Aorta (tissue), 5 donors: ENCODE measurements at regions not wholly inside any gene's neighbourhood (a gene's known extent, or its start where the extent isn't known, plus 50 kb on each side); places are given as distances from the start of the nearest gene placed in this dataset.
A peak's percentile ranks its signal among the peaks of the same experiment; 100 is the strongest.

Source experiments
- ATAC-seq: fragments of 200-7000 bp; cut with Tn5 transposase; one replicate; pipeline ENCODE4 v1.9.1; 2022; ENCODE audit warnings: moderate library complexity; ENCODE audit not compliant: low FRiP score
- DNase-seq, 2 donors: peaks; one replicate each; pipeline ENCODE4 v3.0.0-alpha.2; 2020
- H3K27ac ChIP-seq, 2 donors: one replicate each; pipeline ENCODE4 v1.5.1; 2013; ENCODE audit warnings: low read length in 2 of 2, mild to moderate bottlenecking in 2 of 2, moderate library complexity in 2 of 2, control low read depth in 1 of 2, inconsistent platforms in 1 of 2, low read depth in 1 of 2
- H3K27me3 ChIP-seq, 2 donors: one replicate each; pipeline ENCODE4 v1.6.1; 2013; ENCODE audit warnings: control low read depth in 1 of 2, low read length in 1 of 2, mild to moderate bottlenecking in 1 of 2, moderate library complexity in 1 of 2; ENCODE audit not compliant: insufficient read depth in 2 of 2, control insufficient read depth in 1 of 2
- H3K36me3 ChIP-seq, 2 donors: one replicate each; pipeline ENCODE4 v1.6.1; 2013; ENCODE audit warnings: control low read depth in 1 of 2, low read length in 1 of 2, mild to moderate bottlenecking in 1 of 2; ENCODE audit not compliant: insufficient read depth in 2 of 2, control insufficient read depth in 1 of 2
- H3K4me1 ChIP-seq, 2 donors: one replicate each; pipeline ENCODE4 v1.6.1; 2013; ENCODE audit warnings: low read length in 2 of 2, control low read depth in 1 of 2, mild to moderate bottlenecking in 1 of 2, moderate library complexity in 1 of 2; ENCODE audit not compliant: insufficient read depth in 2 of 2, control insufficient read depth in 1 of 2
- H3K4me3 ChIP-seq, 2 donors: one replicate each; pipeline ENCODE4 v1.5.1; 2013; ENCODE audit warnings: low read length in 2 of 2, control low read depth in 1 of 2, mild to moderate bottlenecking in 1 of 2
- H3K9me3 ChIP-seq: one replicate; pipeline ENCODE4 v1.6.1; 2013; ENCODE audit warnings: mild to moderate bottlenecking, low read length; ENCODE audit not compliant: control insufficient read depth
- WGBS, 2 donors: extraction: QIAGEN DNeasy Blood & Tissue Kit; methylation state at CpG; one replicate each; pipeline ENCODE4 v1.1.7; 2013; 5-methylcytosine and 5-hydroxymethylcytosine counted together
- intact Hi-C, 2 donors: fragments of 100-400 bp; cut with DNase I; formaldehyde crosslinking; loops; one replicate each; pipeline versions ENCODE4 v1.14.2 to v1.15.0; 2022
- donor health status: healthy with polysubstance abuse.
- donor health status: Bipolar disorder and iron deficiency.
- donor health status: DM: no; HTN: no; CAD: no.
- donor health status: DM: no; HTN: no; CAD: no.
- donor health status: DM: yes; HTN: yes; CAD: no.

DNA sequence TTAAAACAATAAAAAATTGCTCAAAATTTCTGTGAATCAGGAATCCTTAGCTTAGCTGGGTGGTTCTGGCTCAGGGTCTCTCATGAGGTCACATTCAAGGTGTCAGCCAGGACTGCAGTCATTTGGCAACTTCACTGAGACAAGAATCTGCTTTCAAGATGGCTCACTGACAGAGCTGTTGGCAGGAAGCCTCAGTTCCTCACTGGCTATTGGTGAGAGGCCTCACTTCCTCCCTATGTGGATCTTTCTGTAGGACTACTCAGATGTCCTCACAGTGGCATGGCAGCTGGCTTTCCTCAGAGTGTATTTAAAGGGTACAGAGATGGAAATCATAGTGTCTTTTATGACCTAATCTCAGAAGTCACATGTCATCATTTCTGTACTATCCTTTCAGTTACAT, 785.7 kb downstream of the ADGRL2 start:
- ATAC-seq (peak; percentile 50), DNase-seq (peak in 1 of 2 donors; percentile 62)
- Histone ChIP-seq H3K27ac (no peak overlapping the region), H3K9me3 (no peaks in the 10 kb centered on the region), H3K4me3 (no peak overlapping the region), H3K36me3 (no peaks in the 10 kb centered on the region), H3K27me3 (no peaks in the 10 kb centered on the region), H3K4me1 (peaks cover 0 to 11% of the 10 kb centered on the region in 2 donors)
- intact Hi-C loops: no loop called here

DNA sequence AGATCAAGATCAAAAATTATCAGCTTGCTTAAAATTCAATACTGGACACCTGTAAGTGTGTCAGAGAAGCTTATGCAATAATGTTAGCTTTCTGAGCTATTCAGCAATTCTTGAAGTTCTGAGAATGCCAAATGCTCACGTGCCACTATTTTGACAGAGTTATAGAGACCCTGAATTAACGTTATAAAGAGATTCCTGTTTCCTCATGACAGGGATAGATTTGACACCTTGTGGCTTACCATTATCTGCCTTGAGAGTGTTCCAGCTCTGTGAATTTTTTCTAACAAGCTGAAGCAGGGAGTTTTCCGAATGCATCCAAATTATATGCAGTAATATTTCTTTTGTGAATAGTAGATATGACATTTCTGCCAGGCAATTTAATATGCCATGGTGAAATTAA, 781.6 kb downstream of the ADGRL2 start:
- 49 to 50% methylated on average over 3 of the region's 3 CpGs for WGBS, 2 donors
- DNase-seq (no peak), ATAC-seq (no peak)
- intact Hi-C loops: no loop called here
- no peak overlapping the region for H3K4me3 ChIP-seq
- no peaks in the 10 kb centered on the region for H3K9me3 ChIP-seq
- H3K27ac ChIP-seq: no peak overlapping the region
- H3K4me1 ChIP-seq: peaks cover 0 to 2% of the 10 kb centered on the region in 2 donors
- H3K27me3 ChIP-seq: no peaks in the 10 kb centered on the region
- no peaks in the 10 kb centered on the region for H3K36me3 ChIP-seq

DNA sequence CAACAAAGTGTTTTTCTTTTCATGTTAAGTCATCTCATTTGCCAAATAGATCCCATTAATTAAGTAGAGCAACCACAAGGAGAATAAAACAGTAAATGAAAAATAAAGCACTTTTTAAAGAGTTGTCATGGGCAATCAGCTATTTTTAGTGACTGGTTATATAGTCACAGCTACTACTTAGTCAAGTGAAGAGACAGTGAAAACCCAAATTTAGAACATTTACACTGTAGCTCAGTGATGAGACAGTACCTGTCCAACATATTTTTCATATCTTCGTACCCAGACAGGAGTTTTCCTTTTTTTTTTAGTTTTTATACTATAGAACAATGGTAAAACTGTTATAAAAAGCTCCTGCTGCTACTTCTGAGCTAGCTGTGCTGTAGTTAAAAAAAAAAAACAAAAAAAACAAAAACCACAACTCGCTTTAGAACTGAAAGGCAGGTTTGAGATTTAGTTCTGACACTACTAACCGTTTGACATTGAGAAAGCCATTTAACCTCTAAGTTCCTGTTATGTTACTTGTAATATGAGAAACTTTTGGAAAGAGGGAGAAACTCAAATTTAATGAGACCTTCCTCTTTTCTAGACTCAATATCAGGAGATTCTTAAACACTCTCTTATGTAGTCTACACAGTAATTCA, 777.5 kb downstream of the ADGRL2 start:
- DNase-seq: no peak
- no peaks in the 10 kb centered on the region for H3K27me3 ChIP-seq
- 15% methylated on average over 3 of the region's 3 CpGs for whole genome bisulfite sequencing, 2 donors
- H3K9me3 ChIP-seq: no peaks in the 10 kb centered on the region
- intact Hi-C loops: no loop called here
- no peak overlapping the region for H3K4me3 ChIP-seq
- no peak for ATAC-seq
- no peaks in the 10 kb centered on the region for H3K36me3 ChIP-seq
- H3K27ac ChIP-seq: no peak overlapping the region
- no peaks in the 10 kb centered on the region for H3K4me1 ChIP-seq

DNA sequence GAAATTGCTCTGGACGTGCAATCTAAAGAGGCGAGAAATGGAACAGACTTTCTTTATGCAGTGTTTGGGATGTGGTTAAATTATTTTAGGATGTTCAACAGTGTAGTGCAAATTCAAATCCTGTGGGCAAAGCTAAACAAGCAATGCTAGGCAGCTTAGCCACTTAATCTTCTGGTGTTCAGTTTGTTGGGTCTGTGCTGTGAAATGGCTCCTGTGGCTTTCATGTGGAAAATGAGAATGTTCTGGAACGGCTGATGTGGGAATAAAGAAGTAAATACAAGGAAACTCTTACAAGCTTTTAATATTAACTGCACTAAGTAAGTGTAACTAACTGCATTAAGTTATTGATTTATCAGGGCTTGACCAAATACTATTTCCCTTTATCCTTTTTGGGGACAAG, 766.6 kb downstream of the ADGRL2 start:
- no peaks in the 10 kb centered on the region for H3K27me3 ChIP-seq
- WGBS, 2 donors: 80 to 85% methylated on average over 3 of the region's 3 CpGs
- ATAC-seq (no peak), DNase-seq (no peak)
- no peaks in the 10 kb centered on the region for H3K36me3 ChIP-seq
- intact Hi-C loops: no loop called here
- no peaks in the 10 kb centered on the region for H3K9me3 ChIP-seq
- peaks cover 0 to 7% of the 10 kb centered on the region in 2 donors for H3K4me1 ChIP-seq
- H3K27ac ChIP-seq: no peak overlapping the region
- H3K4me3 ChIP-seq: no peak overlapping the region

DNA sequence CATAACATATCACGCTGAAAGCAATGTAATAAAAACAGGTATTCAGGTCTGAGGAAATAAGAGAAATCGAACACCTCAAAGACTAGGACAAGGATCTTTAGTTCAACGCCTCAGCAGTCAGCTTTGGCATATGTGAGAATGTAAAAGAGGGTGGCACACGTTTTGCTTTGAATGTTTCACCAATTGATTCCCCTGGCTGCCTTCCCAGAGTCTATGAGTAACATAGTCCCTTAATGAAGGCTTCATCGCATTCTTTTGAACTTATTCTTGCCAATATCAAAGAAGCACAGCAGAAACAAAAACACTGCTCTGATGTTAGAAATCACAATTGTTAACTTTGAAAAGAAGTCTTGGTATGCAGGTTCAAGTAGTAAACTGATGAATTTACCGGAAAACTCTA, 764.8 kb downstream of the ADGRL2 start:
- 5 to 12% methylated on average over 6 of the region's 6 CpGs for WGBS, 2 donors
- Histone ChIP-seq H3K36me3 (no peaks in the 10 kb centered on the region), H3K4me1 (peaks cover 0 to 7% of the 10 kb centered on the region in 2 donors), H3K27ac (no peak overlapping the region), H3K4me3 (no peak overlapping the region), H3K9me3 (no peaks in the 10 kb centered on the region), H3K27me3 (no peaks in the 10 kb centered on the region)
- DNase-seq: no peak
- no peak for ATAC-seq
- intact Hi-C loops: no loop called here

DNA sequence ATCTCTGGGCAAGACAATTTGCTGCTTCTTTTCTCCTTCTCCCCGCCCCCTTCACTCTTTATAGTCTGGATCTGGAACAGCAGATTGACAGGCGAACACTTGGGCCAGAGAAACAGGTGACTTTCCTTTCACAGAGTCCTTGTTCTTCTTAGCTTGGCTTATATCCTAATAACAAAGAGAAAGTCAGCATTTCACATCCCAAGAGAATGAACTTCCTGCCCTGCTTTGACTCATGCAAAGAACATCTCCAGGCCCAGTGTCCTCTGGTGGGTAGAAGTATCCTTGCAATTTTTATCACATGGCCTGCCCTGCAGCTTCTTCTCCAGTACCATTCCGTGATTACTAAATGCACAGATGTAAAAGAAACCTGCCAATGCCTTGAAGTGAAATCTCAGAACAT, 764.4 kb downstream of the ADGRL2 start:
- no peak overlapping the region for H3K4me3 ChIP-seq
- ATAC-seq (peak; percentile 54), DNase-seq (no peak)
- 14 to 31% methylated on average over 3 of the region's 3 CpGs for WGBS, 2 donors
- no peak overlapping the region for H3K27ac ChIP-seq
- no peaks in the 10 kb centered on the region for H3K9me3 ChIP-seq
- H3K27me3 ChIP-seq: no peaks in the 10 kb centered on the region
- peaks cover 0 to 7% of the 10 kb centered on the region in 2 donors for H3K4me1 ChIP-seq
- intact Hi-C loops: no loop called here
- H3K36me3 ChIP-seq: no peaks in the 10 kb centered on the region

DNA sequence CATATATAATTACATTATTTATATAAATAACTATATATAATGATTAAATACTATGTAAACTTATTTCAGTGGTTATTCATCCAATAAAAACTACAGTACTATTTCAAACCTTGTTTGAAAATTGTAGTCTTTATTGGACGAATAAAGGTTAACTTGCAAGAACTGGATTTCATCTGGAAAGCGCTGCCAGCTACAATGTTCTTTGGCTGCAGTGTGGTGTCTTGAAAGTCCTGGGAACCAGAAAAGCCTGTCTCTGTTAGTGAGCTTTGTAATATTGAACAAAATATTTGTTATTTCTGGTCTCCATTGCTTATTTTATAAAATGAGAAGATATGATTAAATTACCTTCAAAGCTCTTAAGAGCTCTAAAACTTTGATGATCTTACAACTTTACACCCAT, 763.6 kb downstream of the ADGRL2 start:
- Histone ChIP-seq H3K4me3 (no peak overlapping the region), H3K36me3 (no peaks in the 10 kb centered on the region), H3K27me3 (no peaks in the 10 kb centered on the region), H3K27ac (no peak overlapping the region), H3K4me1 (peaks cover 0 to 7% of the 10 kb centered on the region in 2 donors), H3K9me3 (no peaks in the 10 kb centered on the region)
- WGBS, 2 donors: 8 to 11% methylated on average over 2 of the region's 2 CpGs
- DNase-seq: no peak
- intact Hi-C loops: no loop called here
- ATAC-seq: no peak

DNA sequence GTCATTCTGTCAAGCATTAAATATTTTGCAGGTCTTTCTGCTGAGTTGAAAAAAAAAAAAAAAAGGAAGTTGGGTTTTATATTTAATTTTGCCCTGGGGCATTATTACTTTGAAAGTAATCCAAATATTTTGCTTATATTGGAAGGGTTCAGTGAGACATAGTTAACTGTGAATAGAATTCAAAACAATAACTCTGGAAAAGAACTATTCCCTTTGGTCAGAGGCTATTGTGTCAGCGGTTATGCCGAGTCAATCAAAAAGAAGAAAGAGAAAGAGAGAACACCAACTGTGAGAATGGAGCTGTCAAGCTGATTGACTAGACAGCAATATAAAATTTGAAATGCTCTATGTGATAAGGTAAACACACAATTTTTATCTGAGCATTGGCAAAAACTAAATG, 761.7 kb downstream of the ADGRL2 start:
- H3K27me3 ChIP-seq: no peaks in the 10 kb centered on the region
- H3K4me1 ChIP-seq: peaks cover 0 to 7% of the 10 kb centered on the region in 2 donors
- no peak for ATAC-seq
- H3K9me3 ChIP-seq: no peaks in the 10 kb centered on the region
- no peaks in the 10 kb centered on the region for H3K36me3 ChIP-seq
- 1 to 2% methylated on average over 2 of the region's 2 CpGs for WGBS, 2 donors
- H3K4me3 ChIP-seq: no peak overlapping the region
- no peak for DNase-seq
- no peak overlapping the region for H3K27ac ChIP-seq
- intact Hi-C loops: no loop called here

DNA sequence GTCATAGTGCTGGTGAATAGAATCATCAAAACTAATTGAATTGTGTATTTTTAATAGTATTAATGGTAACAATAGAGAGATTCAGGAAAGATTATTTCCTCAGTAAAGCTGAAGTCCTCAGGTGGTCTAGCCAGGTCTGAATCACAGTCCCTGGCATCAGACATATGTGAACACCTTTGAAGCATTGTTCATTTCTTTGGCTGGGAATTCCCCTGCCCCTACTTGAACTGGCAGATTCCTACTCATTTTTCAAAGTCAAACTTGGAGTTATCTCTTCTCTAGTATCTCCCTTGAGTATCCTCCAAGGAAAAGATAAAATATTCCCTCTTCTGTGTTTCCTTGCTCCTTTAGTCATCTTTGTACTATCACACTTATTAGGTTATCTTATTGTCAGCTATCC, 759.8 kb downstream of the ADGRL2 start:
- DNase-seq: no peak
- no peak overlapping the region for H3K4me3 ChIP-seq

More for the DNA sequence above, 759.8 kb downstream of the ADGRL2 start:
- Histone ChIP-seq H3K27me3 (no peaks in the 10 kb centered on the region), H3K9me3 (no peaks in the 10 kb centered on the region), H3K36me3 (no peaks in the 10 kb centered on the region), H3K4me1 (peaks cover 0 to 6% of the 10 kb centered on the region in 2 donors), H3K27ac (no peak overlapping the region)
- intact Hi-C loops: no loop called here
- no peak for ATAC-seq
